Lung (tissue), 11 donors: ENCODE measurements at regions not wholly inside any gene's neighbourhood (a gene's known extent, or its start where the extent isn't known, plus 50 kb on each side); places are given as distances from the start of the nearest gene placed in this dataset.

Experiments
- ATAC-seq: fragments of 200-7000 bp; cut with Tn5 transposase; one replicate; pipeline ENCODE4 v1.9.1; 2020; ENCODE audit warnings: moderate number of reproducible peaks; ENCODE audit not compliant: insufficient read depth, low FRiP score
- DNase-seq, 3 donors: peaks; one replicate each; pipeline ENCODE4 v3.0.0-alpha.2; 2013 to 2017
- H3K27ac ChIP-seq, 2 donors: one replicate each; pipeline ENCODE4 v1.5.1; 2013; ENCODE audit warnings: mild to moderate bottlenecking in 2 of 2, moderate library complexity in 2 of 2, control low read depth in 1 of 2, inconsistent platforms in 1 of 2, low read depth in 1 of 2, low read length in 1 of 2
- H3K27me3 ChIP-seq, 3 donors: one replicate each; pipeline ENCODE4 v1.5.1; 2013; ENCODE audit warnings: low read length in 2 of 3; ENCODE audit not compliant: control insufficient read depth in 3 of 3, insufficient read depth in 3 of 3
- H3K36me3 ChIP-seq, 4 donors: one replicate each; pipeline ENCODE4 v1.5.1; 2013; ENCODE audit warnings: low read length in 4 of 4, mild to moderate bottlenecking in 1 of 4, moderate library complexity in 1 of 4; ENCODE audit not compliant: control insufficient read depth in 4 of 4, insufficient read depth in 4 of 4
- H3K4me1 ChIP-seq, 5 donors: one replicate each; pipeline ENCODE4 v1.5.1; 2013; ENCODE audit warnings: low read length in 5 of 5, mild to moderate bottlenecking in 2 of 5, moderate library complexity in 1 of 5; ENCODE audit not compliant: control insufficient read depth in 5 of 5, insufficient read depth in 5 of 5
- H3K4me3 ChIP-seq: one replicate; pipeline ENCODE4 v1.5.1; 2013; ENCODE audit warnings: mild to moderate bottlenecking, control low read depth, moderate library complexity
- H3K9ac ChIP-seq, 2 donors: one replicate each; pipeline ENCODE4 v1.5.1; 2013; ENCODE audit warnings: low read length in 2 of 2, control low read depth in 1 of 2; ENCODE audit not compliant: insufficient read depth in 1 of 2
- H3K9me3 ChIP-seq, 4 donors: one replicate each; pipeline ENCODE4 v1.5.1; 2013; ENCODE audit warnings: low read length in 3 of 4, mild to moderate bottlenecking in 1 of 4, moderate library complexity in 1 of 4; ENCODE audit not compliant: control insufficient read depth in 4 of 4, insufficient read depth in 3 of 4
- WGBS, 2 donors: extraction: QIAGEN DNeasy Blood & Tissue Kit; methylation state at CpG; one replicate each; pipeline ENCODE4 v1.1.7; 2013; 5-methylcytosine and 5-hydroxymethylcytosine counted together
- TF ChIP-seq, protein P1 (sequence below): IDR thresholded peaks from 2 replicates; pipeline ENCODE4 v1.5.1; 2012; ENCODE audit warnings: mild to moderate bottlenecking; ENCODE audit errors: control extremely low read depth, extremely low read depth
- donor health status: control.
- donor health status: control.
- donor health status: Bipolar disorder and iron deficiency.
- donor health status: healthy.
- donor health status: DM: yes; HTN: yes; CAD: no.

- H3K4me3 ChIP-seq: no peak overlapping the region
- H3K36me3 ChIP-seq: no peaks in the 10 kb centered on the region
- DNase-seq (no peak), ATAC-seq (no peak)
- no peaks in the 10 kb centered on the region for H3K9me3 ChIP-seq
- H3K27ac ChIP-seq: no peak overlapping the region
- H3K4me1 ChIP-seq: no peaks in the 10 kb centered on the region
- WGBS, 2 donors: 83 to 88% methylated on average over 2 of the region's 2 CpGs
- TF ChIP-seq, protein P1, sequence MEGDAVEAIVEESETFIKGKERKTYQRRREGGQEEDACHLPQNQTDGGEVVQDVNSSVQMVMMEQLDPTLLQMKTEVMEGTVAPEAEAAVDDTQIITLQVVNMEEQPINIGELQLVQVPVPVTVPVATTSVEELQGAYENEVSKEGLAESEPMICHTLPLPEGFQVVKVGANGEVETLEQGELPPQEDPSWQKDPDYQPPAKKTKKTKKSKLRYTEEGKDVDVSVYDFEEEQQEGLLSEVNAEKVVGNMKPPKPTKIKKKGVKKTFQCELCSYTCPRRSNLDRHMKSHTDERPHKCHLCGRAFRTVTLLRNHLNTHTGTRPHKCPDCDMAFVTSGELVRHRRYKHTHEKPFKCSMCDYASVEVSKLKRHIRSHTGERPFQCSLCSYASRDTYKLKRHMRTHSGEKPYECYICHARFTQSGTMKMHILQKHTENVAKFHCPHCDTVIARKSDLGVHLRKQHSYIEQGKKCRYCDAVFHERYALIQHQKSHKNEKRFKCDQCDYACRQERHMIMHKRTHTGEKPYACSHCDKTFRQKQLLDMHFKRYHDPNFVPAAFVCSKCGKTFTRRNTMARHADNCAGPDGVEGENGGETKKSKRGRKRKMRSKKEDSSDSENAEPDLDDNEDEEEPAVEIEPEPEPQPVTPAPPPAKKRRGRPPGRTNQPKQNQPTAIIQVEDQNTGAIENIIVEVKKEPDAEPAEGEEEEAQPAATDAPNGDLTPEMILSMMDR: no peak
- H3K27me3 ChIP-seq: no peaks in the 10 kb centered on the region
- H3K9ac ChIP-seq: no peak overlapping the region
These were observed 494.8 kb upstream of the TOM1L1 start for GRCh38 chr17:54405826-54406225.

- ATAC-seq: no peak
- no peak overlapping the region for H3K9ac ChIP-seq
- TF ChIP-seq, protein P1: no peak
- WGBS, 2 donors: 59 to 61% methylated on average over 1 of the region's 1 CpG
- H3K27ac ChIP-seq: no peak overlapping the region
- no peaks in the 10 kb centered on the region for H3K36me3 ChIP-seq
- H3K27me3 ChIP-seq: no peaks in the 10 kb centered on the region
- no peaks in the 10 kb centered on the region for H3K9me3 ChIP-seq
- no peaks in the 10 kb centered on the region for H3K4me1 ChIP-seq
- DNase-seq: no peak
- H3K4me3 ChIP-seq: no peak overlapping the region
These were observed 491.9 kb upstream of the TOM1L1 start for GRCh38 chr17:54408731-54409130.

- no peak for ATAC-seq
- no peaks in the 10 kb centered on the region for H3K36me3 ChIP-seq
- no peak overlapping the region for H3K9ac ChIP-seq
- no peak overlapping the region for H3K27ac ChIP-seq
- H3K9me3 ChIP-seq: peaks cover 0 to 6% (median 3%) of the 10 kb centered on the region in 4 donors
- no peak overlapping the region for H3K4me3 ChIP-seq
- no peaks in the 10 kb centered on the region for H3K27me3 ChIP-seq
- no peak for DNase-seq
- H3K4me1 ChIP-seq: no peaks in the 10 kb centered on the region
- TF ChIP-seq, protein P1: no peak
These were observed 482.2 kb upstream of the TOM1L1 start for GRCh38 chr17:54418467-54418866.

DNA sequence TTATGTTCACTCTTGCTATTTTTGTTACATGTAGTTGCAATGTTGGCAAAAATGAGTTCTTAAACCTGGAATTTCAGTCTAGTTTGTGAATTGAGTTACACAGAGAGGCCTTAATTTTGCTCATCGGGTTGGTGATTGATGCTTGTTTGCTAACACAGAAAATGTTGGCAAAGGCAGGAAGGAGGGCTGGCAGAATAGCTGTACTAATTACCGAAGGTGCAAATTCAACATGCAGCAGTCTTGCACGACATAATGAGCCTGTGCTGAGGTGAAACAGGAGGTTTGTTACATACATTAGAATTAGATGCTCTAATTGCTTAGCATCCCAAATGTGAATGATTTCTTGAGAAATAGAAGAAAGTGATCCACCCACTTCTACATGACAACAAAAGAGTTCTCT, 475.0 kb upstream of the TOM1L1 start:
- no peak overlapping the region for H3K27ac ChIP-seq
- H3K36me3 ChIP-seq: no peaks in the 10 kb centered on the region
- WGBS, 2 donors: 59 to 67% methylated on average over 3 of the region's 3 CpGs
- no peak for ATAC-seq
- TF ChIP-seq, protein P1: no peak
- DNase-seq: no peak
- no peaks in the 10 kb centered on the region for H3K4me1 ChIP-seq
- no peak overlapping the region for H3K4me3 ChIP-seq
- H3K9ac ChIP-seq: no peak overlapping the region
- H3K27me3 ChIP-seq: no peaks in the 10 kb centered on the region
- H3K9me3 ChIP-seq: peaks cover 0 to 3% (median 0%) of the 10 kb centered on the region in 4 donors
